ENCODE measurements at regions not wholly inside any gene's neighbourhood (a gene's known extent, or its start where the extent isn't known, plus 50 kb on each side); places are given as distances from the start of the nearest gene placed in this dataset.

- no peaks in the 10 kb centered on the region for H3K9me2 ChIP-seq (replicated peaks; ENCODE audit: control insufficient read depth, low read length)
- TF ChIP-seq EZH2phosphoT487 (IDR thresholded peaks at IDR 0.05; ENCODE audit: borderline replicate concordance, low read length): no peak
- TF ChIP-seq CTCF (IDR thresholded peaks at IDR 0.05; ENCODE audit: low read depth, low read length, poor library complexity, severe bottlenecking): no peak
- H3K9me3 ChIP-seq (ENCODE audit: control insufficient read depth, insufficient read depth, low read length): no peaks in the 10 kb centered on the region
- H3K36me3 ChIP-seq (ENCODE audit: control insufficient read depth, low read length): no peaks in the 10 kb centered on the region
- H3K4me1 ChIP-seq (ENCODE audit: control insufficient read depth, low read length): no peaks in the 10 kb centered on the region
- no peaks in the 10 kb centered on the region for H3K27me3 ChIP-seq (ENCODE audit: control insufficient read depth, low read length)
- H3K79me2 ChIP-seq (ENCODE audit: control insufficient read depth, low read length): no peaks in the 10 kb centered on the region
- no peak overlapping the region for H3K4me3 ChIP-seq (ENCODE audit: low read length)
- H4K20me1 ChIP-seq (ENCODE audit: control insufficient read depth, insufficient read depth, low read depth, low read length): no peaks in the 10 kb centered on the region
- H3K4me2 ChIP-seq (ENCODE audit: low read length): no peak overlapping the region
- no peaks in the 10 kb centered on the region for H3F3A ChIP-seq (ENCODE audit: control insufficient read depth, insufficient read depth)
- H3K27ac ChIP-seq (ENCODE audit: low read depth, low read length): no peak overlapping the region
These were observed 504.9 kb upstream of the MGMT start for GRCh38 chr10:128962182-128962581.

- Histone ChIP-seq H3K4me3 (ENCODE audit: low read length) (no peak overlapping the region), H3K4me2 (ENCODE audit: low read length) (no peak overlapping the region), H3K27ac (ENCODE audit: low read depth, low read length) (no peak overlapping the region), H4K20me1 (ENCODE audit: control insufficient read depth, insufficient read depth, low read depth, low read length) (no peaks in the 10 kb centered on the region), H3K27me3 (ENCODE audit: control insufficient read depth, low read length) (no peaks in the 10 kb centered on the region), H3F3A (ENCODE audit: control insufficient read depth, insufficient read depth) (no peaks in the 10 kb centered on the region), H3K9me2 (replicated peaks; ENCODE audit: control insufficient read depth, low read length) (no peaks in the 10 kb centered on the region), H3K9me3 (ENCODE audit: control insufficient read depth, insufficient read depth, low read length) (no peaks in the 10 kb centered on the region), H3K79me2 (ENCODE audit: control insufficient read depth, low read length) (no peaks in the 10 kb centered on the region), H3K36me3 (ENCODE audit: control insufficient read depth, low read length) (no peaks in the 10 kb centered on the region), H3K4me1 (ENCODE audit: control insufficient read depth, low read length) (no peaks in the 10 kb centered on the region)
- TF ChIP-seq EZH2phosphoT487 (IDR thresholded peaks at IDR 0.05; ENCODE audit: borderline replicate concordance, low read length): no peak
- no peak for TF ChIP-seq CTCF (IDR thresholded peaks at IDR 0.05; ENCODE audit: low read depth, low read length, poor library complexity, severe bottlenecking)
These were observed 503.6 kb upstream of the MGMT start for GRCh38 chr10:128963211-128964099.

GRCh38 chr10:128964100-128964403 is 503.0 kb upstream of the MGMT start:
- H3K4me3 ChIP-seq (ENCODE audit: low read length): no peak overlapping the region
- H3K27ac ChIP-seq (ENCODE audit: low read depth, low read length): no peak overlapping the region
- TF ChIP-seq EZH2phosphoT487 (IDR thresholded peaks at IDR 0.05; ENCODE audit: borderline replicate concordance, low read length) (no peak), CTCF (IDR thresholded peaks at IDR 0.05; ENCODE audit: low read depth, low read length, poor library complexity, severe bottlenecking) (no peak)

More at GRCh38 chr10:128964100-128964403, 503.0 kb upstream of the MGMT start:
- Histone ChIP-seq H3K4me2 (ENCODE audit: low read length) (no peak overlapping the region), H3K9me3 (ENCODE audit: control insufficient read depth, insufficient read depth, low read length) (no peaks in the 10 kb centered on the region), H3K27me3 (ENCODE audit: control insufficient read depth, low read length) (no peaks in the 10 kb centered on the region), H3K79me2 (ENCODE audit: control insufficient read depth, low read length) (no peaks in the 10 kb centered on the region), H4K20me1 (ENCODE audit: control insufficient read depth, insufficient read depth, low read depth, low read length) (no peaks in the 10 kb centered on the region), H3K9me2 (replicated peaks; ENCODE audit: control insufficient read depth, low read length) (no peaks in the 10 kb centered on the region), H3K4me1 (ENCODE audit: control insufficient read depth, low read length) (no peaks in the 10 kb centered on the region), H3F3A (ENCODE audit: control insufficient read depth, insufficient read depth) (no peaks in the 10 kb centered on the region), H3K36me3 (ENCODE audit: control insufficient read depth, low read length) (no peaks in the 10 kb centered on the region)

Data from DOHH2 (cell line).